ENCODE measurements at regions not wholly inside any gene's neighbourhood (a gene's known extent, or its start where the extent isn't known, plus 50 kb on each side); places are given as distances from the start of the nearest gene placed in this dataset.

DNA sequence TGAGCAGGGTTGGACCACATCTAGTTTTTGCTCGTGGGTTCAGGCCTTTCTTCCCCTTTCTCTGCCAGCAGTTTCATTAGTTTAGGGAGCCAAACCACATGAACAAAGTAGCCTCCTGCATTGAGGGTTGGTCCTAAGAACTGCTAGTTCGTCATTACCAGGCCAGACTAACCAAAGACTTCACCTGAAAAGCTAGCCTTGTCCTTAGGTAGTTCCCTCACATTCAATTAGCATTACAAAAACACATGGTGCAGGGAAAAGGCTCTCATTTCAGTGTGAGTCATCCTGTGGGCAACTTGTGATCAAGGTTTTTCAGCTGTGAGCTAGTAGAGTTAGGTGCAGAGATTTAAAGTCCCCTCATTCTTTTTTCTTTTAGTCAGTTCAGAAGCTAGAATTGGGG, 279.3 kb upstream of the CTNNB1 start:
- no peaks in the 10 kb centered on the region for H3K27me3 Mint-ChIP-seq (ENCODE audit: low read depth, unreplicated experiment)
- no peak for FAIRE-seq
- no peaks in the 10 kb centered on the region for H3K79me2 ChIP-seq (ENCODE audit: insufficient read depth, low read length)
- TF ChIP-seq EZH2 (IDR thresholded peaks at IDR 0.05; ENCODE audit: insufficient read depth, low read length): no peak
- no peaks in the 10 kb centered on the region for H3K36me3 Mint-ChIP-seq (ENCODE audit: low read depth, unreplicated experiment)
- no peaks in the 10 kb centered on the region for H3K27me3 ChIP-seq (ENCODE audit: insufficient read depth, low read length)
- H3K27ac Mint-ChIP-seq (ENCODE audit: unreplicated experiment): no peak overlapping the region
- H2AFZ ChIP-seq (ENCODE audit: low read depth, low read length): no peak overlapping the region
- no peak overlapping the region for H3K27ac ChIP-seq (ENCODE audit: low read depth, low read length)
- H3K9ac ChIP-seq (ENCODE audit: low read length): no peak overlapping the region
- no peak overlapping the region for H3K4me2 ChIP-seq (ENCODE audit: low read length)
- peaks cover 25% of the 10 kb centered on the region for H3K4me1 Mint-ChIP-seq (ENCODE audit: low read depth, unreplicated experiment)
- H3K4me1 ChIP-seq (ENCODE audit: insufficient read depth, low read length): no peaks in the 10 kb centered on the region
- H3K9me3 Mint-ChIP-seq (ENCODE audit: unreplicated experiment): no peaks in the 10 kb centered on the region
- H3K36me3 ChIP-seq (ENCODE audit: insufficient read depth, low read length): no peaks in the 10 kb centered on the region
- no peak overlapping the region for H3K4me3 Mint-ChIP-seq (ENCODE audit: unreplicated experiment)
- peak; percentile 60 for DNase-seq (ENCODE audit: low read depth)
- no peak overlapping the region for H3K4me3 ChIP-seq (ENCODE audit: insufficient read depth, low read depth, low read length)
- H4K20me1 ChIP-seq (ENCODE audit: insufficient read depth, low read length): no peaks in the 10 kb centered on the region
- no peaks in the 10 kb centered on the region for H3K9me3 ChIP-seq (ENCODE audit: insufficient read depth, low read depth, low read length)

DNA sequence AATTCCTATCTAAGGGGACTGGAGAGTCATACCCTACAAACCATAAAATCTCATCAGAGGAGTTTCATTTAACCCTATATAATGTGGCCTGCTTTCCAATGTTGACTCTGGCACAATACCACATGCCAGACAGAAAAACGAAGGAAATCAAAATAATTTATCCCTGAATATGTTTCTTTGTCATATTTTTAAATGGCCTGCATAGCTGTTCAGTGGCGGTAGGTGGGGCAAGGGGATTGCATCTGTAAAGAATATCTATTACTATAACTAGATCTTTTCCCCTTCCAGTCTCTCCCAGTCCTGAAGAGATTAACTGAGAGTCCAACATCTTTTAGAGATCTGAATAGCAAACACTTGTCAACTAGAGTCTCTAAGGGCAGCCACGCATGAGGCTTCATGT, 278.1 kb upstream of the CTNNB1 start:
- Mint-ChIP-seq H3K4me1 (ENCODE audit: low read depth, unreplicated experiment) (peaks cover 28% of the 10 kb centered on the region), H3K36me3 (ENCODE audit: low read depth, unreplicated experiment) (no peaks in the 10 kb centered on the region), H3K27ac (ENCODE audit: unreplicated experiment) (no peak overlapping the region), H3K27me3 (ENCODE audit: low read depth, unreplicated experiment) (no peaks in the 10 kb centered on the region), H3K9me3 (ENCODE audit: unreplicated experiment) (no peaks in the 10 kb centered on the region), H3K4me3 (ENCODE audit: unreplicated experiment) (no peak overlapping the region)
- no peaks in the 10 kb centered on the region for H3K27me3 ChIP-seq (ENCODE audit: insufficient read depth, low read length)
- H2AFZ ChIP-seq (ENCODE audit: low read depth, low read length): no peak overlapping the region
- H3K27ac ChIP-seq (ENCODE audit: low read depth, low read length): no peak overlapping the region
- no peaks in the 10 kb centered on the region for H3K4me1 ChIP-seq (ENCODE audit: insufficient read depth, low read length)
- H4K20me1 ChIP-seq (ENCODE audit: insufficient read depth, low read length): no peaks in the 10 kb centered on the region
- DNase-seq (ENCODE audit: low read depth) (no peak), FAIRE-seq (no peak)
- H3K9me3 ChIP-seq (ENCODE audit: insufficient read depth, low read depth, low read length): no peaks in the 10 kb centered on the region
- no peaks in the 10 kb centered on the region for H3K79me2 ChIP-seq (ENCODE audit: insufficient read depth, low read length)
- H3K36me3 ChIP-seq (ENCODE audit: insufficient read depth, low read length): no peaks in the 10 kb centered on the region
- no peak overlapping the region for H3K4me2 ChIP-seq (ENCODE audit: low read length)
- no peak overlapping the region for H3K9ac ChIP-seq (ENCODE audit: low read length)
- TF ChIP-seq, protein P1, sequence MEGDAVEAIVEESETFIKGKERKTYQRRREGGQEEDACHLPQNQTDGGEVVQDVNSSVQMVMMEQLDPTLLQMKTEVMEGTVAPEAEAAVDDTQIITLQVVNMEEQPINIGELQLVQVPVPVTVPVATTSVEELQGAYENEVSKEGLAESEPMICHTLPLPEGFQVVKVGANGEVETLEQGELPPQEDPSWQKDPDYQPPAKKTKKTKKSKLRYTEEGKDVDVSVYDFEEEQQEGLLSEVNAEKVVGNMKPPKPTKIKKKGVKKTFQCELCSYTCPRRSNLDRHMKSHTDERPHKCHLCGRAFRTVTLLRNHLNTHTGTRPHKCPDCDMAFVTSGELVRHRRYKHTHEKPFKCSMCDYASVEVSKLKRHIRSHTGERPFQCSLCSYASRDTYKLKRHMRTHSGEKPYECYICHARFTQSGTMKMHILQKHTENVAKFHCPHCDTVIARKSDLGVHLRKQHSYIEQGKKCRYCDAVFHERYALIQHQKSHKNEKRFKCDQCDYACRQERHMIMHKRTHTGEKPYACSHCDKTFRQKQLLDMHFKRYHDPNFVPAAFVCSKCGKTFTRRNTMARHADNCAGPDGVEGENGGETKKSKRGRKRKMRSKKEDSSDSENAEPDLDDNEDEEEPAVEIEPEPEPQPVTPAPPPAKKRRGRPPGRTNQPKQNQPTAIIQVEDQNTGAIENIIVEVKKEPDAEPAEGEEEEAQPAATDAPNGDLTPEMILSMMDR (IDR thresholded peaks at IDR 0.05; ENCODE audit: insufficient read depth, low read depth, low read length): no peak
- no peak for TF ChIP-seq EZH2 (IDR thresholded peaks at IDR 0.05; ENCODE audit: insufficient read depth, low read length)
- no peak overlapping the region for H3K4me3 ChIP-seq (ENCODE audit: insufficient read depth, low read depth, low read length)

DNA sequence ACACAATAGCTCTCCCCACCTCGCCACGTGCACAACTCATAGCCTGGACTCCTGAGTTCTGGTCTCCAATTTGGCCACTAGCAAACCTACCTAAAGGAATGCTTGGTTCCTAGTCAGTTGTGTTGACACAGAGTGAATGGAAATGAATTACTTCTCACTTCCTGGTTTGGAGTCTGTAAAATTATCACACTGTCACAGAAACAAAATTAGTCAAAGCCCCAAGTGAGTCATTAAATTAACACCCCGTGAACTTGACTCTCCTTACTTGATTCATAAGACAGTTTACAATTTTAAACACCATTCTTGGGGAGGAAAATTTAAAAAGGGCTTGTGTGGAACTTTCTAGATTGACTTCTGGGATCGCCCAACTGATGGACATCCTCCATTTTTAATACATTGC, 276.2 kb upstream of the CTNNB1 start:
- H3K4me3 ChIP-seq (ENCODE audit: insufficient read depth, low read depth, low read length): no peak overlapping the region
- no peak overlapping the region for H3K4me2 ChIP-seq (ENCODE audit: low read length)
- H3K79me2 ChIP-seq (ENCODE audit: insufficient read depth, low read length): no peaks in the 10 kb centered on the region
- no peaks in the 10 kb centered on the region for H3K36me3 Mint-ChIP-seq (ENCODE audit: low read depth, unreplicated experiment)
- no peaks in the 10 kb centered on the region for H3K9me3 ChIP-seq (ENCODE audit: insufficient read depth, low read depth, low read length)
- H3K4me1 Mint-ChIP-seq (ENCODE audit: low read depth, unreplicated experiment): peaks cover 28% of the 10 kb centered on the region
- no peaks in the 10 kb centered on the region for H3K36me3 ChIP-seq (ENCODE audit: insufficient read depth, low read length)
- H3K4me3 Mint-ChIP-seq (ENCODE audit: unreplicated experiment): no peak overlapping the region
- no peak overlapping the region for H3K27ac ChIP-seq (ENCODE audit: low read depth, low read length)
- no peak overlapping the region for H2AFZ ChIP-seq (ENCODE audit: low read depth, low read length)
- H3K4me1 ChIP-seq (ENCODE audit: insufficient read depth, low read length): no peaks in the 10 kb centered on the region
- DNase-seq (ENCODE audit: low read depth) (no peak), FAIRE-seq (no peak)
- TF ChIP-seq, protein P1 (IDR thresholded peaks at IDR 0.05; ENCODE audit: insufficient read depth, low read depth, low read length): no peak
- TF ChIP-seq EZH2 (IDR thresholded peaks at IDR 0.05; ENCODE audit: insufficient read depth, low read length): no peak
- H3K27ac Mint-ChIP-seq (ENCODE audit: unreplicated experiment): no peak overlapping the region
- H3K27me3 Mint-ChIP-seq (ENCODE audit: low read depth, unreplicated experiment): no peaks in the 10 kb centered on the region
- no peak overlapping the region for H3K9ac ChIP-seq (ENCODE audit: low read length)
- H3K9me3 Mint-ChIP-seq (ENCODE audit: unreplicated experiment): no peaks in the 10 kb centered on the region
- H4K20me1 ChIP-seq (ENCODE audit: insufficient read depth, low read length): no peaks in the 10 kb centered on the region
- peaks cover 3% of the 10 kb centered on the region for H3K27me3 ChIP-seq (ENCODE audit: insufficient read depth, low read length)
